Activated CD4-positive, alpha-beta T cell treated with anti-CD3 and anti-CD28 coated beads, Interleukin-2, amount 10 ng/mL, durations not matched to agents 24 days and 14 days (primary cell): ENCODE measurements at regions not wholly inside any gene's neighbourhood (a gene's known extent, or its start where the extent isn't known, plus 50 kb on each side); places are given as distances from the start of the nearest gene placed in this dataset.

Source experiments
- DNase-seq: peaks from one replicate; pipeline ENCODE4 v3.0.0; 2022
- H3K27ac Mint-ChIP-seq: one replicate; pipeline ENCODE4 v1.8.0; 2022; ENCODE audit warnings: mild to moderate bottlenecking, mixed read lengths
- H3K27me3 Mint-ChIP-seq: one replicate; pipeline ENCODE4 v1.8.0; 2022; ENCODE audit warnings: mixed read lengths
- H3K36me3 Mint-ChIP-seq: one replicate; pipeline ENCODE4 v1.8.0; 2022; ENCODE audit warnings: low read depth, mild to moderate bottlenecking, mixed read lengths
- H3K4me1 Mint-ChIP-seq: one replicate; pipeline ENCODE4 v1.8.0; 2021; ENCODE audit warnings: mixed read lengths
- H3K4me3 Mint-ChIP-seq: one replicate; pipeline ENCODE4 v1.8.0; 2022; ENCODE audit warnings: mild to moderate bottlenecking, moderate library complexity, mixed read lengths
- H3K9me3 Mint-ChIP-seq: one replicate; pipeline ENCODE4 v1.8.0; 2021; ENCODE audit warnings: mixed read lengths
- intact Hi-C: fragments of 100-400 bp; cut with micrococcal nuclease; formaldehyde crosslinking; loops from one replicate; pipeline ENCODE4 v1.15.1; 2023

- H3K27me3 Mint-ChIP-seq: peaks cover 10% of the 10 kb centered on the region
- no peak overlapping the region for H3K4me3 Mint-ChIP-seq
- no peaks in the 10 kb centered on the region for H3K4me1 Mint-ChIP-seq
- H3K9me3 Mint-ChIP-seq: no peaks in the 10 kb centered on the region
- DNase-seq: no peak
- intact Hi-C loops: no loop called here
- no peaks in the 10 kb centered on the region for H3K36me3 Mint-ChIP-seq
- no peak overlapping the region for H3K27ac Mint-ChIP-seq
These were observed 239.9 kb upstream of the TPM1 start for GRCh38 chr15:62802612-62803011.

- no peak overlapping the region for H3K27ac Mint-ChIP-seq
- H3K4me1 Mint-ChIP-seq: no peaks in the 10 kb centered on the region
- no peak overlapping the region for H3K4me3 Mint-ChIP-seq
- intact Hi-C loops: no loop called here
- peaks cover 10% of the 10 kb centered on the region for H3K27me3 Mint-ChIP-seq
- no peaks in the 10 kb centered on the region for H3K9me3 Mint-ChIP-seq
- no peak for DNase-seq
- no peaks in the 10 kb centered on the region for H3K36me3 Mint-ChIP-seq
These were observed 238.6 kb upstream of the TPM1 start for GRCh38 chr15:62803856-62804400.

DNA sequence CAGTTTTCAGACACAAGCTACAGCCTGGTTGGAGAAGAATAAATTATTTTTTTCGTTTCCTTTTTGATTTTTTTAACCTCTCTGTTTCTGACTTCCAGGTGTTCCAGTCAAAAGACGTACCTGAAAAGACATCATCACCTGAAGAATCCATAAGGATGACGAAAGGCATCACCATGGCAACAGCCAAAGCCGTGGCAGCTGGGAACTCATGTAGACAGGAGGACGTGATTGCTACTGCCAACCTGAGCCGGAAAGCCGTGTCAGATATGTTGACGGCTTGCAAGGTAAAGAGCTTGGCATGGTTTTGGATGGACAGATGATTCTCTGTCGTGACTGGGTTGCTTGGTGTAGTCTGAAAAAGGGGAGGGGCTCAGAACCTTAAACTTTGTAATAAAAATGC, 237.0 kb upstream of the TPM1 start:
- Mint-ChIP-seq H3K9me3 (no peaks in the 10 kb centered on the region), H3K27me3 (peaks cover 10% of the 10 kb centered on the region), H3K4me1 (no peaks in the 10 kb centered on the region), H3K4me3 (no peak overlapping the region), H3K27ac (no peak overlapping the region), H3K36me3 (no peaks in the 10 kb centered on the region)
- DNase-seq: no peak
- intact Hi-C loops: no loop called here

DNA sequence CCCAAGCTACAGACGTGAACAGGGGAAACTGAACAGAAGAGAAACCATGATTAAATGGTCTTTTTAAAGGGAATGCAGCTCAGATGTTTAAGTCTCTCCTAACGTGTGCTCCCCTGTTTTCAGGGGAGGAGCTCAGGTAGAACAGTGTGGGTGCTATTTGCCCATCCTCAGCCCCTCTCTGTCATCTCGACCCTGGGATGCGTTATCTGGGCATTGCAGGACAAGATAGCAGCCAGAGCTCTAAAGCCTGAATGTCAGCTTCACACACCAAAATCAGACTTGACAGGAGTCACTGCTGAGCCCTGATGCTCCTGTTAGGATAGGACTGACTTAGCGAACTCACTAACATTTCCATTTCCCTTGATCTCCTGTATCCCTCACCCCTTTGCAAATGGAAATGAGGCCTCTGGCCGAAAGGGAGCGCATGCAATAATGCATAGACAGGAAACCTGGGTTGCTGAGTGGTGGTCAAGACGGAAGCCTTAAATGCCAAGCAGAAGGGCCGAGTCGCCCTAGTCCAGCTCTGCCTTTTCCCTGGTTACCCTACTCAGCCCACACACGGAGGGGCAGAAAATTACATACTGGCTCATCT, 234.9 kb upstream of the TPM1 start:
- Mint-ChIP-seq H3K27me3 (peaks cover 8% of the 10 kb centered on the region), H3K9me3 (no peaks in the 10 kb centered on the region), H3K27ac (no peak overlapping the region), H3K4me1 (no peaks in the 10 kb centered on the region), H3K4me3 (no peak overlapping the region), H3K36me3 (no peaks in the 10 kb centered on the region)
- DNase-seq: no peak
- intact Hi-C loops: no loop called here

DNA sequence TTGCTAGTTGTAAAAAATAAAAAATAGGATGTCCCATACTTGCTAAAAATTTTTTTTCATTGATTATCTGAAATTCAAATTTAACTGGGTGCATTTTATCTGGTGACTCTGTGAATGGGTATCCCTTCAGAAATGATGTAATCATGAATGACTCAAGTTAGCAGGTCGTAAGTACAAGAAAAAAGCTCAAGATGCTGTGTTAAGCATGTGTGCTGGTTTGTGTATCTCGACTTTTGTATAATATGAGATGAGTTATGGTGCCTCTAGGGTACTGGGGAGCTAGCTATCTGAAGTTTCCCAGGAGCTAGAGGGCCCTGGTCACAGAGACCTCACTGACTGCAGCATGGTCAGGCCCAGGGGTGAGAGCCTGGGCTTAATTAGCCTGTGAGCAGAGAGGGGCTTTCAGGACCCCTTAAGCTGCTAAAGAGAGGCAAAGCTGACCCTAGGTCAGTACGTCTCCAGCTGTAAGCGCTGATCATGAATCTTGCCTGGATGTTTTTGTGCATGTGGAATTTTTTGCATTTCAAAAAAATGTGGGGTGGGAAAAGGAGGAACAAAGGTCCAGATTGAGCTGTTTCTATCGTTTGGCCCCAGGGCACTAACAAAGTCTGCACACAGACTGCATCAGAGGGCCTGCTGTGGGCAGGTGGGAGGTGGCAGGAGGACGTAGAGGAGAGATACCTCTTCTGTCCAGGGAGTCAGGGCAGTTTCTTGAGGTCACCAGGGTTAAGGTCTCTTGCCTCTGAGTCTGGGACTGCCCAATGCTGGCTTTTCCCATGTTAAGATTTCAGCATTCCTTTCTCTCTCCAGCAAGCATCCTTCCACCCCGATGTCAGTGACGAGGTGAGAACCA, 233.2 kb upstream of the TPM1 start:
- no peak for DNase-seq
- intact Hi-C loops: no loop called here
- Mint-ChIP-seq H3K36me3 (no peaks in the 10 kb centered on the region), H3K4me1 (no peaks in the 10 kb centered on the region), H3K9me3 (no peaks in the 10 kb centered on the region), H3K4me3 (no peak overlapping the region), H3K27me3 (no peaks in the 10 kb centered on the region), H3K27ac (no peak overlapping the region)

DNA sequence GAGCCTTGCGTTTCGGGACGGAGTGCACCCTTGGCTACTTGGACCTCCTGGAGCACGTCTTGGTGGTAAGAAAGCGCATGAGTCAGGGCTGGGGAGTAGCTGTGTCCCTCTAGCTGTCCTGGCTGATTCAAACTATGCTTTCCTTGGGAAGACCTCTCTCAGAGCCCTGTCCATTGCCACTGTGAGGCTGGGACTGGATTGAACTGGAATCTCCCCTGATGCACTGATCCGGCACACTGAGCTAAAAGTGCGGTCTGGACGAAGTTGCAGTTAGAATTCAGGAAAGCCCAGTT, 232.6 kb upstream of the TPM1 start:
- no peaks in the 10 kb centered on the region for H3K4me1 Mint-ChIP-seq
- DNase-seq: no peak
- no peak overlapping the region for H3K4me3 Mint-ChIP-seq
- no peak overlapping the region for H3K27ac Mint-ChIP-seq
- intact Hi-C loops: no loop called here
- no peaks in the 10 kb centered on the region for H3K36me3 Mint-ChIP-seq
- no peaks in the 10 kb centered on the region for H3K27me3 Mint-ChIP-seq
- no peaks in the 10 kb centered on the region for H3K9me3 Mint-ChIP-seq

GRCh38 chr15:62812515-62812835, 230.1 kb upstream of the TPM1 start:
- intact Hi-C loops: no loop called here
- H3K27me3 Mint-ChIP-seq: peaks cover 7% of the 10 kb centered on the region
- DNase-seq: no peak
- no peak overlapping the region for H3K27ac Mint-ChIP-seq
- no peaks in the 10 kb centered on the region for H3K9me3 Mint-ChIP-seq
- no peak overlapping the region for H3K4me3 Mint-ChIP-seq
- H3K4me1 Mint-ChIP-seq: no peaks in the 10 kb centered on the region
- no peaks in the 10 kb centered on the region for H3K36me3 Mint-ChIP-seq

- H3K4me3 Mint-ChIP-seq: no peak overlapping the region
- no peaks in the 10 kb centered on the region for H3K4me1 Mint-ChIP-seq
- H3K36me3 Mint-ChIP-seq: no peaks in the 10 kb centered on the region
- H3K9me3 Mint-ChIP-seq: no peaks in the 10 kb centered on the region
- H3K27ac Mint-ChIP-seq: no peak overlapping the region
- DNase-seq: no peak
- intact Hi-C loops: no loop called here
- peaks cover 7% of the 10 kb centered on the region for H3K27me3 Mint-ChIP-seq
These were observed 226.0 kb upstream of the TPM1 start for GRCh38 chr15:62816342-62817069.

DNA sequence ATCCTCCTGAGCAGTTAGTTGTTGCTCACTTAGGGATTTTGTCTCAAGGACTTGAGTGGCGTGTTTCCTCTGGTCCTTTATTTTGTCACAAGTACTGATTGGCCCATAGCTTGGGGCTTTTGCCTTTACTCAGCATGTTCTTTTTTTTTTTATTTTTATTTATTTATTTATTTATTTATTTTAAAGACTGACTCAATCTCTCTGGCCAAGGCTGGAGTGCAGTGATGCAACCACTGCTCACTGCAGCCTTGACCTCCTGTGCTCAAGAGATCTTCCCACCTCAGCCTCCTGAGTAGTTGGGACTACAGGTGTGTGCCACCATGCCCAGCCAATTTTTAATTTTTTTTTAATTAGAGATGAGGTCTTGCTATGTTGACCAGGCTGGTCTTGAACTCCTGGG, 223.9 kb upstream of the TPM1 start:
- Mint-ChIP-seq H3K4me3 (no peak overlapping the region), H3K9me3 (no peaks in the 10 kb centered on the region), H3K27me3 (peaks cover 14% of the 10 kb centered on the region), H3K4me1 (no peaks in the 10 kb centered on the region), H3K36me3 (no peaks in the 10 kb centered on the region), H3K27ac (no peak overlapping the region)
- no peak for DNase-seq
- intact Hi-C loops: no loop called here

DNA sequence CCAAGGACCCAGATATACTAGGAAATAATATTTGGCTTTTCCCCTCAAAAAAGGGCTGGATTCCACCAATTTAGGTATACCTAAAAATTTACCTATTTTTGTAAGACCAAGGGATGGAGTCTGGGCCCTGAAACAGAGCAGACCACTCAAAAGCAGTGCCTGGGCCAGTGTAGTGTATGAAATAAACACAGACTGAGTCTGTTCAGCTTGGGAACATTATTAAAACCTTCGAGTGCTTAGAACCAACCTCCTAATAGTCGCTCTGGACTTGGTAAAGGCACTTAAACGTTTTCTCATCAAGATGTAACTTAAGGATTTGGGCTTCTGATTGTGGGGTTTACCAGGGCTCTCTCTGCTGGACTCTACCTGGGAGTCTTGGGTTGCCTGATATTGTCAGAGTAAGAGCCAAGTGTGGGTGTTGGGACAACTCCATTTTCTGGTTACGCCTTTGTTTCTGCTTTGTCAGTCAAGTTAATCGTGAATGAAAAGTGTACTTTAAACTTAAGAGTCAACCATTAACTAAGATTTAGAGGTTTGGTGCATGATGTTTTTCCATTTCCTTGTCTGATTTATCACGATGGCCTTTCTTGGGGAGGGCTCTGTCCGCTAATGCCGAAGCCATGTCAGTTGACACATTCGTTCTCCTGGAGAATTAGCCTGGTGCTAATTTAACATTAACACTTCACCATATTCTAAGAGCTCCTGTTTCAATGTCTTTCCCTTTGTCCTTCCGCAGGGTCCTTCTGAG, 221.0 kb upstream of the TPM1 start:
- Mint-ChIP-seq H3K9me3 (no peaks in the 10 kb centered on the region), H3K4me3 (no peak overlapping the region), H3K27ac (no peak overlapping the region), H3K27me3 (peaks cover 12% of the 10 kb centered on the region), H3K4me1 (no peaks in the 10 kb centered on the region), H3K36me3 (no peaks in the 10 kb centered on the region)
- intact Hi-C loops: no loop called here
- DNase-seq: no peak

- H3K9me3 Mint-ChIP-seq: no peaks in the 10 kb centered on the region
- no peaks in the 10 kb centered on the region for H3K4me1 Mint-ChIP-seq
- intact Hi-C loops: no loop called here
- no peak for DNase-seq
- no peak overlapping the region for H3K4me3 Mint-ChIP-seq
- peaks cover 13% of the 10 kb centered on the region for H3K27me3 Mint-ChIP-seq
- H3K27ac Mint-ChIP-seq: no peak overlapping the region
- H3K36me3 Mint-ChIP-seq: no peaks in the 10 kb centered on the region
These were observed 220.3 kb upstream of the TPM1 start for GRCh38 chr15:62822228-62822627.

DNA sequence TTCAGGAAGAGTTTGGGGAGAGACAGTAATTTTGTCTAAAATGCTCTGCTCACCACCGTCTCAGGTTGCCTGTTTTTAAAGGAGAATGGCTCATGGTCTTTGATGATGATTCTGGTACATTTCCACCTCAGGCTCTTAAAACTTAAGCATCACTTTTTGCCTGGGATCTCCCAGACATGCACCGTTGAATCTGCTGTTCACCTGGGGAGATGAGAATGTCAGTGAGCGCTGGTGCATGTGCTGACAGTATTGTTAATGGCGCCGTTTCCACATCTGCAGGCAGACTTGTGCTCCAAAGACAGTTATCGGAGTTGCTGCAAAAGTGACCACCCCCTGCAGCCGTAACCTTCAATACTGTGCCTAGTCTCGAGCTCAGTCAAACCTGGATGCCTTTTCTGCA, 219.0 kb upstream of the TPM1 start:
- H3K4me3 Mint-ChIP-seq: no peak overlapping the region
- H3K9me3 Mint-ChIP-seq: no peaks in the 10 kb centered on the region
- H3K27ac Mint-ChIP-seq: no peak overlapping the region
- H3K27me3 Mint-ChIP-seq: peaks cover 13% of the 10 kb centered on the region
- H3K36me3 Mint-ChIP-seq: no peaks in the 10 kb centered on the region
- DNase-seq: no peak
- intact Hi-C loops: no loop called here
- no peaks in the 10 kb centered on the region for H3K4me1 Mint-ChIP-seq

GRCh38 chr15:62824111-62825015, 218.2 kb upstream of the TPM1 start:
- no peaks in the 10 kb centered on the region for H3K9me3 Mint-ChIP-seq
- intact Hi-C loops: no loop called here
- no peaks in the 10 kb centered on the region for H3K4me1 Mint-ChIP-seq
- no peak overlapping the region for H3K27ac Mint-ChIP-seq
- peaks cover 15% of the 10 kb centered on the region for H3K27me3 Mint-ChIP-seq
- H3K36me3 Mint-ChIP-seq: no peaks in the 10 kb centered on the region
- no peak for DNase-seq
- H3K4me3 Mint-ChIP-seq: no peak overlapping the region
